ENCODE measurements at regions not wholly inside any gene's neighbourhood (a gene's known extent, or its start where the extent isn't known, plus 50 kb on each side); places are given as distances from the start of the nearest gene placed in this dataset.

DNA sequence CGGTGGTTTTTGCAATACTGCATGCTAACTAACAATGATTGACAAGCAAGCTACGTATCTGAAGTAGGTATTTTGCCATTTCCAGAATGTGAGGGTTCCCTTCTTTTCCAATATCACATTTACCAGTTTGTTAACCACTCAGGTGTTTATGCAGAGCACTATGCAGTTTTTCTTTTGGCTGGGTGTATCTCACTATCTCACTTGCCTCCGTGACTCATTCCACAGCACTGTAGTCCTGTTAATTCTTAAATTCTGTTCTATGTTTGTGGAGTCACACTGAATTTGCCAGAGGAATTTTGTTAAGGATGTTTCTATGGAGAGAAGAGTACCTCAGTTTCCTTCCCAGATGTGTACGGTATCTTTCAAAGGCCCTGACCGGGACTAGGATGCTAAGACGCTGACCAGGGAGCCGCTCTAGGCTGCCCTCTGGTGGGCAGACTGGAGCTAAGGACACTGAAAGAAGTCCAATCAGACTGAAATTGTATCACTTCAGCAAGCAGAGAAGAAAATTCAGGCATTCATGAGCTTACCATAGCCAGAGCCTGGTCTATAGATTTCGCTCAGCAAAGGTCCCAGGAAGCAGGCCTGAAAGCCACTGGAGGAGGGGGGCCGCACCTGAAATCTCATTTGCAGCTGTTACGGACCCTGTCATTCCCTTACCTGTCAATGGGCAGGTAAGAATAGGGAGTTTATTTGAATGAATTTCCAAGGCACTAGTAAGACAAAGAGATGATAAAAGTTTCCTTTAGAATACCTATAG lies 388.4 kb upstream of the SPOCK3 start:
- TF ChIP-seq, protein P1, sequence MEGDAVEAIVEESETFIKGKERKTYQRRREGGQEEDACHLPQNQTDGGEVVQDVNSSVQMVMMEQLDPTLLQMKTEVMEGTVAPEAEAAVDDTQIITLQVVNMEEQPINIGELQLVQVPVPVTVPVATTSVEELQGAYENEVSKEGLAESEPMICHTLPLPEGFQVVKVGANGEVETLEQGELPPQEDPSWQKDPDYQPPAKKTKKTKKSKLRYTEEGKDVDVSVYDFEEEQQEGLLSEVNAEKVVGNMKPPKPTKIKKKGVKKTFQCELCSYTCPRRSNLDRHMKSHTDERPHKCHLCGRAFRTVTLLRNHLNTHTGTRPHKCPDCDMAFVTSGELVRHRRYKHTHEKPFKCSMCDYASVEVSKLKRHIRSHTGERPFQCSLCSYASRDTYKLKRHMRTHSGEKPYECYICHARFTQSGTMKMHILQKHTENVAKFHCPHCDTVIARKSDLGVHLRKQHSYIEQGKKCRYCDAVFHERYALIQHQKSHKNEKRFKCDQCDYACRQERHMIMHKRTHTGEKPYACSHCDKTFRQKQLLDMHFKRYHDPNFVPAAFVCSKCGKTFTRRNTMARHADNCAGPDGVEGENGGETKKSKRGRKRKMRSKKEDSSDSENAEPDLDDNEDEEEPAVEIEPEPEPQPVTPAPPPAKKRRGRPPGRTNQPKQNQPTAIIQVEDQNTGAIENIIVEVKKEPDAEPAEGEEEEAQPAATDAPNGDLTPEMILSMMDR (optimal IDR thresholded peaks at IDR 0.05 in 1 of 3, IDR thresholded peaks at IDR 0.05 in 1 of 3, conservative IDR thresholded peaks at IDR 0.05 in 1 of 3; ENCODE audit: extremely low read depth in 1 of 3, insufficient read depth in 2 of 3, low read length in 3 of 3): peak; percentile 67 to 89 (median 71)
- TF ChIP-seq EZH2 (IDR thresholded peaks at IDR 0.05; ENCODE audit: low read length): no peak

Data from keratinocyte (primary cell).